Activated naive CD8-positive, alpha-beta T cell treated with anti-CD3 and anti-CD28 coated beads, Interleukin-2, amount 10 ng/mL, durations not matched to agents 7 days and 5 days (primary cell): ENCODE measurements at regions not wholly inside any gene's neighbourhood (a gene's known extent, or its start where the extent isn't known, plus 50 kb on each side); places are given as distances from the start of the nearest gene placed in this dataset.
"Not testable (repeated sequence)": the region's sequence is repeated elsewhere in the genome, so short reads cannot be mapped to it uniquely, and the experiment has no call there.

Experiments used
- ATAC-seq: fragments of 150-1000 bp; cut with Tn5 transposase; one replicate; pipeline ENCODE4 v1.10.0; 2021; ENCODE audit warnings: low read depth, moderate library complexity
- POLR2A ChIA-PET: fragments of 350-600 bp; sonication (Branson Sonifier 250); formaldehyde crosslinking; loops from one replicate; lab custom pipeline; 2021; ENCODE audit warnings: antibody characterized with exemption; lab: Charles Lee
- DNase-seq: peaks from one replicate; pipeline ENCODE4 v3.0.0; 2021
- H3K27ac Mint-ChIP-seq: one replicate; pipeline ENCODE4 v1.8.0; 2022; ENCODE audit warnings: mild to moderate bottlenecking, mixed read lengths
- H3K27me3 Mint-ChIP-seq: one replicate; pipeline ENCODE4 v1.8.0; 2022; ENCODE audit warnings: mild to moderate bottlenecking, moderate library complexity, mixed read lengths
- H3K36me3 Mint-ChIP-seq: one replicate; pipeline ENCODE4 v1.8.0; 2021; ENCODE audit warnings: mild to moderate bottlenecking, mixed read lengths
- H3K4me1 Mint-ChIP-seq: one replicate; pipeline ENCODE4 v1.8.0; 2021; ENCODE audit warnings: mixed read lengths
- H3K4me3 Mint-ChIP-seq: one replicate; pipeline ENCODE4 v1.8.0; 2022; ENCODE audit warnings: mild to moderate bottlenecking, moderate library complexity, mixed read lengths
- H3K9me3 Mint-ChIP-seq: one replicate; pipeline ENCODE4 v1.8.0; 2021; ENCODE audit warnings: mixed read lengths

- Mint-ChIP-seq H3K27me3 (peaks cover 5% of the 10 kb centered on the region), H3K9me3 (peaks cover 1% of the 10 kb centered on the region), H3K4me3 (no peak overlapping the region), H3K27ac (no peak overlapping the region), H3K4me1 (no peaks in the 10 kb centered on the region), H3K36me3 (no peaks in the 10 kb centered on the region)
- ATAC-seq (no peak), DNase-seq (no peak)
- POLR2A ChIA-PET: no interaction called here
Observed at GRCh38 chr4:25505637-25505991, 128.6 kb downstream of the ANAPC4 start.

GRCh38 chr4:25506032-25506571, 129.0 kb downstream of the ANAPC4 start:
- H3K9me3 Mint-ChIP-seq: peaks cover 1% of the 10 kb centered on the region
- no peak overlapping the region for H3K4me3 Mint-ChIP-seq
- H3K36me3 Mint-ChIP-seq: no peaks in the 10 kb centered on the region
- no peaks in the 10 kb centered on the region for H3K4me1 Mint-ChIP-seq
- no peak overlapping the region for H3K27ac Mint-ChIP-seq
- H3K27me3 Mint-ChIP-seq: peaks cover 5% of the 10 kb centered on the region
- DNase-seq (no peak), ATAC-seq (no peak)
- POLR2A ChIA-PET: no interaction called here

- Mint-ChIP-seq H3K27ac (no peak overlapping the region), H3K4me1 (no peaks in the 10 kb centered on the region), H3K36me3 (no peaks in the 10 kb centered on the region), H3K27me3 (peaks cover 5% of the 10 kb centered on the region), H3K9me3 (peaks cover under 1% of the 10 kb centered on the region), H3K4me3 (no peak overlapping the region)
- DNase-seq: no peak
- no peak for ATAC-seq
- POLR2A ChIA-PET: no interaction called here
Observed at GRCh38 chr4:25509646-25510045, 132.6 kb downstream of the ANAPC4 start.

GRCh38 chr4:25511823-25512222, 134.8 kb downstream of the ANAPC4 start:
- H3K36me3 Mint-ChIP-seq, H3K27ac Mint-ChIP-seq, H3K4me1 Mint-ChIP-seq, H3K4me3 Mint-ChIP-seq, H3K9me3 Mint-ChIP-seq, DNase-seq, H3K27me3 Mint-ChIP-seq, ATAC-seq: not testable (repeated sequence)
- POLR2A ChIA-PET: interaction anchor here (0.7 kb wide), 1 partner anchor 125 kb away, joined by 3 read pairs; no protein-coding TSS in a partner anchor

GRCh38 chr4:25513814-25514213, 136.8 kb downstream of the ANAPC4 start:
- Mint-ChIP-seq H3K36me3 (no peaks in the 10 kb centered on the region), H3K27me3 (peaks cover 8% of the 10 kb centered on the region), H3K27ac (no peak overlapping the region), H3K9me3 (no peaks in the 10 kb centered on the region), H3K4me1 (no peaks in the 10 kb centered on the region), H3K4me3 (no peak overlapping the region)
- no peak for DNase-seq
- POLR2A ChIA-PET: no interaction called here
- ATAC-seq: no peak

- H3K36me3 Mint-ChIP-seq: no peaks in the 10 kb centered on the region
- no peaks in the 10 kb centered on the region for H3K9me3 Mint-ChIP-seq
Observed at GRCh38 chr4:25523405-25523804, 132.2 kb upstream of the SLC34A2 start.

GRCh38 chr4:25524663-25525062, 131.0 kb upstream of the SLC34A2 start:
- DNase-seq: no peak
- H3K36me3 Mint-ChIP-seq: no peaks in the 10 kb centered on the region
- POLR2A ChIA-PET: no interaction called here
- ATAC-seq: no peak
- H3K27ac Mint-ChIP-seq: no peak overlapping the region
- H3K27me3 Mint-ChIP-seq: peaks cover 9% of the 10 kb centered on the region
- no peaks in the 10 kb centered on the region for H3K9me3 Mint-ChIP-seq
- H3K4me3 Mint-ChIP-seq: no peak overlapping the region
- no peaks in the 10 kb centered on the region for H3K4me1 Mint-ChIP-seq

More at GRCh38 chr4:25523405-25523804, 132.2 kb upstream of the SLC34A2 start:
- H3K4me3 Mint-ChIP-seq: no peak overlapping the region
- no peak for DNase-seq
- peaks cover 14% of the 10 kb centered on the region for H3K27me3 Mint-ChIP-seq
- H3K4me1 Mint-ChIP-seq: no peaks in the 10 kb centered on the region
- ATAC-seq: no peak
- no peak overlapping the region for H3K27ac Mint-ChIP-seq
- POLR2A ChIA-PET: no interaction called here

GRCh38 chr4:25525896-25526295, 129.8 kb upstream of the SLC34A2 start:
- DNase-seq (no peak), ATAC-seq (no peak)
- Mint-ChIP-seq H3K4me1 (no peaks in the 10 kb centered on the region), H3K27me3 (peaks cover 6% of the 10 kb centered on the region), H3K36me3 (no peaks in the 10 kb centered on the region), H3K4me3 (no peak overlapping the region), H3K27ac (no peak overlapping the region), H3K9me3 (no peaks in the 10 kb centered on the region)
- POLR2A ChIA-PET: no interaction called here

- no peak for ATAC-seq
- H3K36me3 Mint-ChIP-seq: no peaks in the 10 kb centered on the region
- H3K9me3 Mint-ChIP-seq: no peaks in the 10 kb centered on the region
- DNase-seq: no peak
- POLR2A ChIA-PET: no interaction called here
- H3K27ac Mint-ChIP-seq: no peak overlapping the region
- H3K27me3 Mint-ChIP-seq: peaks cover 8% of the 10 kb centered on the region
- H3K4me3 Mint-ChIP-seq: no peak overlapping the region
- H3K4me1 Mint-ChIP-seq: no peaks in the 10 kb centered on the region
Observed at GRCh38 chr4:25527034-25527433, 128.6 kb upstream of the SLC34A2 start.

GRCh38 chr4:25528391-25528790, 127.3 kb upstream of the SLC34A2 start:
- H3K4me1 Mint-ChIP-seq: no peaks in the 10 kb centered on the region
- H3K9me3 Mint-ChIP-seq: no peaks in the 10 kb centered on the region
- ATAC-seq (no peak), DNase-seq (no peak)
- POLR2A ChIA-PET: no interaction called here
- H3K27me3 Mint-ChIP-seq: peaks cover 8% of the 10 kb centered on the region
- H3K27ac Mint-ChIP-seq: no peak overlapping the region
- no peaks in the 10 kb centered on the region for H3K36me3 Mint-ChIP-seq
- no peak overlapping the region for H3K4me3 Mint-ChIP-seq

GRCh38 chr4:25531272-25531671, 124.4 kb upstream of the SLC34A2 start:
- DNase-seq (no peak), ATAC-seq (no peak)

GRCh38 chr4:25532591-25532990, 123.1 kb upstream of the SLC34A2 start:
- peaks cover 2% of the 10 kb centered on the region for H3K27me3 Mint-ChIP-seq
- no peaks in the 10 kb centered on the region for H3K9me3 Mint-ChIP-seq
- H3K4me1 Mint-ChIP-seq: no peaks in the 10 kb centered on the region
- no peaks in the 10 kb centered on the region for H3K36me3 Mint-ChIP-seq
- H3K4me3 Mint-ChIP-seq: no peak overlapping the region
- DNase-seq: no peak
- no peak for ATAC-seq
- POLR2A ChIA-PET: no interaction called here
- H3K27ac Mint-ChIP-seq: no peak overlapping the region

More at GRCh38 chr4:25531272-25531671, 124.4 kb upstream of the SLC34A2 start:
- H3K36me3 Mint-ChIP-seq: no peaks in the 10 kb centered on the region
- peaks cover 2% of the 10 kb centered on the region for H3K27me3 Mint-ChIP-seq
- POLR2A ChIA-PET: no interaction called here
- no peaks in the 10 kb centered on the region for H3K9me3 Mint-ChIP-seq
- no peak overlapping the region for H3K4me3 Mint-ChIP-seq
- H3K27ac Mint-ChIP-seq: no peak overlapping the region
- no peaks in the 10 kb centered on the region for H3K4me1 Mint-ChIP-seq

- ATAC-seq: no peak
Observed at GRCh38 chr4:25533256-25533655, 122.4 kb upstream of the SLC34A2 start.

GRCh38 chr4:25535278-25535677, 120.4 kb upstream of the SLC34A2 start:
- no peak overlapping the region for H3K4me3 Mint-ChIP-seq
- no peak overlapping the region for H3K27ac Mint-ChIP-seq
- no peaks in the 10 kb centered on the region for H3K36me3 Mint-ChIP-seq
- peaks cover 2% of the 10 kb centered on the region for H3K27me3 Mint-ChIP-seq
- DNase-seq: no peak
- no peaks in the 10 kb centered on the region for H3K4me1 Mint-ChIP-seq
- POLR2A ChIA-PET: no interaction called here
- no peaks in the 10 kb centered on the region for H3K9me3 Mint-ChIP-seq
- ATAC-seq: no peak

More at GRCh38 chr4:25533256-25533655, 122.4 kb upstream of the SLC34A2 start:
- Mint-ChIP-seq H3K27ac (no peak overlapping the region), H3K9me3 (no peaks in the 10 kb centered on the region), H3K36me3 (no peaks in the 10 kb centered on the region), H3K27me3 (peaks cover 2% of the 10 kb centered on the region), H3K4me1 (no peaks in the 10 kb centered on the region), H3K4me3 (no peak overlapping the region)
- no peak for DNase-seq
- POLR2A ChIA-PET: no interaction called here
